ENCODE measurements at regions not wholly inside any gene's neighbourhood (a gene's known extent, or its start where the extent isn't known, plus 50 kb on each side); places are given as distances from the start of the nearest gene placed in this dataset.
A peak's percentile ranks its signal among the peaks of the same experiment; 100 is the strongest.

- TF ChIP-seq ZNF8 (CRISPR knock-in tag; IDR thresholded peaks at IDR 0.05) (no peak), ARNTL (CRISPR knock-in tag; IDR thresholded peaks at IDR 0.05; ENCODE audit: borderline replicate concordance, low read depth) (no peak), ZNF565 (CRISPR knock-in tag; conservative IDR thresholded peaks at IDR 0.05; ENCODE audit: low read depth) (no peak), RARB (CRISPR knock-in tag; IDR thresholded peaks at IDR 0.05) (no peak)
- no peak for ATAC-seq
Measured at GRCh38 chr5:124373883-124374282, 372.6 kb downstream of the ZNF608 start.

- peak; percentile 75 for ATAC-seq
- TF ChIP-seq RARB (CRISPR knock-in tag; IDR thresholded peaks at IDR 0.05) = no peak
- no peak for TF ChIP-seq PPARA (CRISPR knock-in tag; IDR thresholded peaks at IDR 0.05; ENCODE audit: borderline replicate concordance)
- no peak for TF ChIP-seq ESRRG (CRISPR knock-in tag; IDR thresholded peaks at IDR 0.05)
- no peak for TF ChIP-seq BACH2 (CRISPR knock-in tag; IDR thresholded peaks at IDR 0.05; ENCODE audit: borderline replicate concordance)
- no peak for TF ChIP-seq CREB5 (CRISPR knock-in tag; IDR thresholded peaks at IDR 0.05; ENCODE audit: low read depth)
Measured at GRCh38 chr5:124372457-124372856, 374.0 kb downstream of the ZNF608 start.

- TF ChIP-seq PATZ1 (CRISPR knock-in tag; IDR thresholded peaks at IDR 0.05; ENCODE audit: borderline replicate concordance) (no peak), ZNF565 (CRISPR knock-in tag; conservative IDR thresholded peaks at IDR 0.05; ENCODE audit: low read depth) (no peak), OSR1 (CRISPR knock-in tag; IDR thresholded peaks at IDR 0.05) (no peak), SNAI2 (CRISPR knock-in tag; IDR thresholded peaks at IDR 0.05) (no peak), ZFP30 (CRISPR knock-in tag; IDR thresholded peaks at IDR 0.05) (no peak), GLIS3 (CRISPR knock-in tag; IDR thresholded peaks at IDR 0.05) (no peak), PPARA (CRISPR knock-in tag; IDR thresholded peaks at IDR 0.05; ENCODE audit: borderline replicate concordance) (no peak), TCF4 (CRISPR knock-in tag; IDR thresholded peaks at IDR 0.05; ENCODE audit: borderline replicate concordance) (no peak), CREB5 (CRISPR knock-in tag; IDR thresholded peaks at IDR 0.05; ENCODE audit: low read depth) (no peak), TOX (CRISPR knock-in tag; IDR thresholded peaks at IDR 0.05; ENCODE audit: borderline replicate concordance) (no peak), ESRRG (CRISPR knock-in tag; IDR thresholded peaks at IDR 0.05) (no peak)
Measured at GRCh38 chr5:124371111-124371706, 375.2 kb downstream of the ZNF608 start.

GRCh38 chr5:124370601-124371000, 375.8 kb downstream of the ZNF608 start:
- no peak for ATAC-seq

More at GRCh38 chr5:124371111-124371706, 375.2 kb downstream of the ZNF608 start:
- no peak for ATAC-seq

More at GRCh38 chr5:124370601-124371000, 375.8 kb downstream of the ZNF608 start:
- no peak for TF ChIP-seq TOX (CRISPR knock-in tag; IDR thresholded peaks at IDR 0.05; ENCODE audit: borderline replicate concordance)
- TF ChIP-seq SNAI2 (CRISPR knock-in tag; IDR thresholded peaks at IDR 0.05) = no peak
- TF ChIP-seq ARNTL (CRISPR knock-in tag; IDR thresholded peaks at IDR 0.05; ENCODE audit: borderline replicate concordance, low read depth) = no peak
- TF ChIP-seq TCF4 (CRISPR knock-in tag; IDR thresholded peaks at IDR 0.05; ENCODE audit: borderline replicate concordance) = no peak
- TF ChIP-seq OSR1 (CRISPR knock-in tag; IDR thresholded peaks at IDR 0.05) = no peak
- no peak for TF ChIP-seq ISL1 (CRISPR knock-in tag; IDR thresholded peaks at IDR 0.05)
- TF ChIP-seq PPARA (CRISPR knock-in tag; IDR thresholded peaks at IDR 0.05; ENCODE audit: borderline replicate concordance) = no peak
- no peak for TF ChIP-seq RARB (CRISPR knock-in tag; IDR thresholded peaks at IDR 0.05)
- no peak for TF ChIP-seq POU6F1 (CRISPR knock-in tag; IDR thresholded peaks at IDR 0.05; ENCODE audit: borderline replicate concordance, low read depth)
- TF ChIP-seq GLIS3 (CRISPR knock-in tag; IDR thresholded peaks at IDR 0.05) = no peak
- no peak for TF ChIP-seq CREB5 (CRISPR knock-in tag; IDR thresholded peaks at IDR 0.05; ENCODE audit: low read depth)
